Fibroblast of lung (primary cell): ENCODE measurements at regions not wholly inside any gene's neighbourhood (a gene's known extent, or its start where the extent isn't known, plus 50 kb on each side); places are given as distances from the start of the nearest gene placed in this dataset.

Experiments used
- EZH2 ChIP-seq: IDR thresholded peaks from 2 replicates; pipeline ENCODE4 v1.5.1; 2012; ENCODE audit warnings: low read length, control low read depth, mild to moderate bottlenecking; ENCODE audit errors: missing control alignments
- TF ChIP-seq, protein P1 (sequence below), 2 donors: IDR thresholded peaks in 1 of 2; conservative IDR thresholded peaks in 1 of 2; 1 replicate in 1 of 2; 2 replicates in 1 of 2; pipeline ENCODE4 v1.5.1; 2011 to 2012; ENCODE audit warnings: low read length in 2 of 2, control low read depth in 1 of 2, inconsistent platforms in 1 of 2, low read depth in 1 of 2, mild to moderate bottlenecking in 1 of 2

DNA sequence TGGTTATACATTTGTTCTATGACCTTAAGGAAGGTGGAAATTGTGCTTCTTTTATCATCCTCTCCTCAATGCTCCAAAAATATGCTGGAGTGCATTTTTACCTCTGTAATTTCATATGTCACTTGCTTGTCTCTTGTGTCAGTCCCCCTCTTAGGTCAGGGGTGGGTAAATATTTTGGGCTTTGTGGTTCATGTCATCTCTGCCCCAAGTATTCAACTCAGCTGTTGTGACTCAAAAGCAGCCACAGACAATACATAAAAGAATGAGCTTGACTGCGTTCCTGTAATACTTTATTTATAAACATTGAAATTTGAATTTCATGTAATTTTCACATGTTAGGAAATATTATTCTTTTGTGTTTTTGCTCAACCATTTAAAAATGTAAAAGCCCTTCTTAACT, 60.4 kb upstream of the SLC24A5 start:
- TF ChIP-seq, protein P1, sequence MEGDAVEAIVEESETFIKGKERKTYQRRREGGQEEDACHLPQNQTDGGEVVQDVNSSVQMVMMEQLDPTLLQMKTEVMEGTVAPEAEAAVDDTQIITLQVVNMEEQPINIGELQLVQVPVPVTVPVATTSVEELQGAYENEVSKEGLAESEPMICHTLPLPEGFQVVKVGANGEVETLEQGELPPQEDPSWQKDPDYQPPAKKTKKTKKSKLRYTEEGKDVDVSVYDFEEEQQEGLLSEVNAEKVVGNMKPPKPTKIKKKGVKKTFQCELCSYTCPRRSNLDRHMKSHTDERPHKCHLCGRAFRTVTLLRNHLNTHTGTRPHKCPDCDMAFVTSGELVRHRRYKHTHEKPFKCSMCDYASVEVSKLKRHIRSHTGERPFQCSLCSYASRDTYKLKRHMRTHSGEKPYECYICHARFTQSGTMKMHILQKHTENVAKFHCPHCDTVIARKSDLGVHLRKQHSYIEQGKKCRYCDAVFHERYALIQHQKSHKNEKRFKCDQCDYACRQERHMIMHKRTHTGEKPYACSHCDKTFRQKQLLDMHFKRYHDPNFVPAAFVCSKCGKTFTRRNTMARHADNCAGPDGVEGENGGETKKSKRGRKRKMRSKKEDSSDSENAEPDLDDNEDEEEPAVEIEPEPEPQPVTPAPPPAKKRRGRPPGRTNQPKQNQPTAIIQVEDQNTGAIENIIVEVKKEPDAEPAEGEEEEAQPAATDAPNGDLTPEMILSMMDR (conservative IDR thresholded peaks at IDR 0.05 in 1 of 2, IDR thresholded peaks at IDR 0.05 in 1 of 2; ENCODE audit: low read depth in 1 of 2, low read length in 2 of 2) = no peak
- no peak for TF ChIP-seq EZH2
